ENCODE measurements at regions not wholly inside any gene's neighbourhood (a gene's known extent, or its start where the extent isn't known, plus 50 kb on each side); places are given as distances from the start of the nearest gene placed in this dataset.

- TF ChIP-seq CTCF (IDR thresholded peaks at IDR 0.05): no peak
- no peak for TF ChIP-seq POLR2AphosphoS5 (IDR thresholded peaks at IDR 0.05; ENCODE audit: insufficient read depth in 1 of 2, low read depth in 1 of 2)
Measured at GRCh38 chr20:39097889-39098288, 135.7 kb downstream of the DHX35 start.
